NCI-H2107 treated with DMSO at 0.1 percent for 48 hours (cell line): ENCODE measurements at regions not wholly inside any gene's neighbourhood (a gene's known extent, or its start where the extent isn't known, plus 50 kb on each side); places are given as distances from the start of the nearest gene placed in this dataset.
"Not testable (repeated sequence)": the region's sequence is repeated elsewhere in the genome, so short reads cannot be mapped to it uniquely, and the experiment has no call there.

ENCODE experiments used
- DNase-seq: peaks from one replicate; lab custom pipeline; 2025; ENCODE audit not compliant: unreplicated experiment; lab: John Stamatoyannopoulos, UW

- DNase-seq: peak; percentile 98
Observed at GRCh38 chr12:105455261-105455660, 124.8 kb downstream of the C12orf75 start.

GRCh38 chr12:105457026-105457425 lies 126.5 kb downstream of the C12orf75 start:
- no peak for DNase-seq

GRCh38 chr12:105459760-105460330 lies 129.4 kb downstream of the C12orf75 start:
- no peak for DNase-seq

GRCh38 chr12:105461271-105461943 lies 130.9 kb downstream of the C12orf75 start:
- DNase-seq: no peak

- DNase-seq: no peak
Observed at GRCh38 chr12:105461944-105462762, 131.7 kb downstream of the C12orf75 start.

GRCh38 chr12:105462831-105463230 lies 132.3 kb downstream of the C12orf75 start:
- DNase-seq: no peak

GRCh38 chr12:105464406-105464805 lies 133.9 kb downstream of the C12orf75 start:
- no peak for DNase-seq

- DNase-seq: no peak
Observed at GRCh38 chr12:105466231-105466900, 135.9 kb downstream of the C12orf75 start.

GRCh38 chr12:105466901-105467598 lies 136.6 kb downstream of the C12orf75 start:
- DNase-seq: no peak

GRCh38 chr12:105467710-105468366 lies 137.3 kb downstream of the C12orf75 start:
- DNase-seq: no peak

- no peak for DNase-seq
Observed at GRCh38 chr12:105468464-105468863, 138.0 kb downstream of the C12orf75 start.

- DNase-seq: no peak
Observed at GRCh38 chr12:105469211-105469610, 138.7 kb downstream of the C12orf75 start.

GRCh38 chr12:105469701-105470100 lies 139.2 kb downstream of the C12orf75 start:
- no peak for DNase-seq

- no peak for DNase-seq
Observed at GRCh38 chr12:105470102-105470501, 139.6 kb downstream of the C12orf75 start.

- no peak for DNase-seq
Observed at GRCh38 chr12:105470601-105471000, 140.1 kb downstream of the C12orf75 start.

GRCh38 chr12:105474672-105475071 lies 144.2 kb downstream of the C12orf75 start:
- DNase-seq: no peak

GRCh38 chr12:105476616-105477015 lies 146.1 kb downstream of the C12orf75 start:
- DNase-seq: no peak

GRCh38 chr12:105477873-105478272 lies 147.4 kb downstream of the C12orf75 start:
- no peak for DNase-seq

GRCh38 chr12:105478788-105479187 lies 148.3 kb downstream of the C12orf75 start:
- DNase-seq: not testable (repeated sequence)

- DNase-seq: no peak
Observed at GRCh38 chr12:105479710-105480109, 149.2 kb downstream of the C12orf75 start.
